ENCODE measurements at regions not wholly inside any gene's neighbourhood (a gene's known extent, or its start where the extent isn't known, plus 50 kb on each side); places are given as distances from the start of the nearest gene placed in this dataset.

- H3K36me3 Mint-ChIP-seq (ENCODE audit: low read depth): no peaks in the 10 kb centered on the region
- Histone ChIP-seq H3K4me3 (ENCODE audit: low read length) (no peak overlapping the region), H3K4me1 (ENCODE audit: insufficient read depth, low read length) (no peaks in the 10 kb centered on the region), H3K9me3 (ENCODE audit: control insufficient read depth in 1 of 2, insufficient read depth in 1 of 2, low read length in 2 of 2) (no peaks in the 10 kb centered on the region), H3K27me3 (ENCODE audit: control insufficient read depth in 1 of 2, insufficient read depth in 2 of 2, low read length in 2 of 2) (no peaks in the 10 kb centered on the region), H3K36me3 (ENCODE audit: insufficient read depth, low read length) (no peaks in the 10 kb centered on the region), H3K27ac (ENCODE audit: low read depth in 1 of 2, low read length in 2 of 2) (no peak overlapping the region)
- DNase-seq (no peak), ATAC-seq (ENCODE audit: poor library complexity) (no peak)
- POLR2A ChIA-PET: no interaction called here
- TF ChIP-seq CTCF (IDR thresholded peaks at IDR 0.05): no peak
- intact Hi-C loops (cut with DNase I, micrococcal nuclease): no loop called here
- no peaks in the 10 kb centered on the region for H3K9me3 Mint-ChIP-seq
- no peaks in the 10 kb centered on the region for H3K4me1 Mint-ChIP-seq (ENCODE audit: low read depth)
- CTCF ChIA-PET: no interaction called here
- no peaks in the 10 kb centered on the region for H3K27me3 Mint-ChIP-seq
- no peak overlapping the region for H3K4me3 Mint-ChIP-seq
- H3K27ac Mint-ChIP-seq: no peak overlapping the region
Observed at GRCh38 chr3:148187296-148187695, 510.4 kb upstream of the AGTR1 start.

GRCh38 chr3:148190441-148190990 lies 507.2 kb upstream of the AGTR1 start:
- no peak overlapping the region for H3K27ac ChIP-seq (ENCODE audit: low read depth in 1 of 2, low read length in 2 of 2)
- H3K27me3 ChIP-seq (ENCODE audit: control insufficient read depth in 1 of 2, insufficient read depth in 2 of 2, low read length in 2 of 2): no peaks in the 10 kb centered on the region
- no peak for DNase-seq
- H3K27ac Mint-ChIP-seq: no peak overlapping the region
- intact Hi-C loops (cut with DNase I, micrococcal nuclease): no loop called here
- ChIA-PET CTCF (no interaction called here), POLR2A (no interaction called here)
- H3K27me3 Mint-ChIP-seq: no peaks in the 10 kb centered on the region
- no peaks in the 10 kb centered on the region for H3K4me1 Mint-ChIP-seq (ENCODE audit: low read depth)
- no peaks in the 10 kb centered on the region for H3K36me3 Mint-ChIP-seq (ENCODE audit: low read depth)
- H3K4me3 ChIP-seq (ENCODE audit: low read length): no peak overlapping the region
- H3K36me3 ChIP-seq (ENCODE audit: insufficient read depth, low read length): no peaks in the 10 kb centered on the region
- H3K4me1 ChIP-seq (ENCODE audit: insufficient read depth, low read length): no peaks in the 10 kb centered on the region
- no peaks in the 10 kb centered on the region for H3K9me3 ChIP-seq (ENCODE audit: control insufficient read depth in 1 of 2, insufficient read depth in 1 of 2, low read length in 2 of 2)
- H3K9me3 Mint-ChIP-seq: no peaks in the 10 kb centered on the region
- ATAC-seq (ENCODE audit: poor library complexity): no peak
- TF ChIP-seq CTCF (IDR thresholded peaks at IDR 0.05): no peak
- no peak overlapping the region for H3K4me3 Mint-ChIP-seq

DNA sequence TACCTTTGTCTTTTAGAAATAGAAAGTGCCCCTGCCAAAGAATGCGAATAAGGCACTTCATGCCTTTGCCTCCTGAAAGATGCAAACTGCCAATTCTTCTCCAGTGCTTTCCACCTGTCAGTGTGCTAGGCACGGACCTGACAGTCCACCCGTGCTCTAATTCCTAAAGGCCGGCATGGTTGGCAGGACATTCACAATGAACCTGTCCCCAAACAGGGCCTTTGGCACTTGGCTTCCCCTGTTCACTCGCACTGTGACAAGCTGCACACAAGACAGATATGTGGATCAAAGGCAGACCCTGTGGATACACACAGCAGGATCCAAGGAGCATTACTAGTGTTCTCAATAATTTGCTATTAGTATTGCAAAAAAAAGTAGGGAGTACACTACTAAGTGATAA lies 505.7 kb upstream of the AGTR1 start:
- no peak overlapping the region for H3K27ac ChIP-seq (ENCODE audit: low read depth in 1 of 2, low read length in 2 of 2)

More for the DNA sequence above, 505.7 kb upstream of the AGTR1 start:
- Mint-ChIP-seq H3K4me3 (no peak overlapping the region), H3K36me3 (ENCODE audit: low read depth) (no peaks in the 10 kb centered on the region), H3K9me3 (no peaks in the 10 kb centered on the region), H3K4me1 (ENCODE audit: low read depth) (no peaks in the 10 kb centered on the region), H3K27me3 (no peaks in the 10 kb centered on the region), H3K27ac (no peak overlapping the region)
- H3K36me3 ChIP-seq (ENCODE audit: insufficient read depth, low read length): no peaks in the 10 kb centered on the region
- intact Hi-C loops (cut with DNase I, micrococcal nuclease): no loop called here
- CTCF ChIA-PET: no interaction called here
- H3K4me3 ChIP-seq (ENCODE audit: low read length): no peak overlapping the region
- no peak for DNase-seq
- no peak for TF ChIP-seq CTCF (IDR thresholded peaks at IDR 0.05)
- no peak for ATAC-seq (ENCODE audit: poor library complexity)
- no peaks in the 10 kb centered on the region for H3K9me3 ChIP-seq (ENCODE audit: control insufficient read depth in 1 of 2, insufficient read depth in 1 of 2, low read length in 2 of 2)
- H3K4me1 ChIP-seq (ENCODE audit: insufficient read depth, low read length): no peaks in the 10 kb centered on the region
- POLR2A ChIA-PET: no interaction called here
- no peaks in the 10 kb centered on the region for H3K27me3 ChIP-seq (ENCODE audit: control insufficient read depth in 1 of 2, insufficient read depth in 2 of 2, low read length in 2 of 2)

Measured in CD4-positive, alpha-beta T cell (primary cell).